ENCODE measurements at regions not wholly inside any gene's neighbourhood (a gene's known extent, or its start where the extent isn't known, plus 50 kb on each side); places are given as distances from the start of the nearest gene placed in this dataset.

DNA sequence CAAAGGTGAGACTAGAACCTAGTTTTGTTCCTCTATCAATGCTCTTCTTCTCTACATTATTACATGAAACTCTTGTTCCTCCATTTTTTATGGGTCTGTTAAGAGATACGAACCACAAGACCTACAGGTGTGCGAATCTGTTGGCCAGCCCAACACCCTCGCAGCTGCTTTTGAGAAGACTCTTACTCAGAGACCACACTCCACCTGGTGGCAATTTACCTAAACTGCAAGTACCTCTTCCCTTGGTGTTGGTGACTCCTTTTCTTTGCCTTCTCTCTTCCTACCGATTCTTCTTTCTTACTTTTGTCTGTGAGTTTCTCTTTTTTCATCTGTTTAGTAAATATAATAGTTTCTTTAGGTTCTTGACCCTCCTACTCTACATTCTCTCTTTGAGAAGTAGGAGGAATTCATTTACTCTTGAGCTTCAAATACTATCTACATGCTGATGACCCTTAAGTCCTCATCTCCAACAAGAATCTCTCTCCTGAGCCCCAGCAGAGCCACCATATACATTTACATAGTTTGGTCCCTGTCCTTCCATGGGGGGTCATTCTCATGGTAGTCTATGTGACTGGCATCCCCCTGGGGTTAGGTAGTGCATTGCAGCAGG lies 81.8 kb upstream of the GAREM1 start:
- Mint-ChIP-seq H3K27ac (no peak overlapping the region), H3K4me1 (peaks cover 4% of the 10 kb centered on the region), H3K9me3 (no peaks in the 10 kb centered on the region), H3K4me3 (no peak overlapping the region), H3K27me3 (peaks cover 23% of the 10 kb centered on the region)
- DNase-seq: peak; percentile 38 to 56
- ATAC-seq: peak; percentile 77

DNA sequence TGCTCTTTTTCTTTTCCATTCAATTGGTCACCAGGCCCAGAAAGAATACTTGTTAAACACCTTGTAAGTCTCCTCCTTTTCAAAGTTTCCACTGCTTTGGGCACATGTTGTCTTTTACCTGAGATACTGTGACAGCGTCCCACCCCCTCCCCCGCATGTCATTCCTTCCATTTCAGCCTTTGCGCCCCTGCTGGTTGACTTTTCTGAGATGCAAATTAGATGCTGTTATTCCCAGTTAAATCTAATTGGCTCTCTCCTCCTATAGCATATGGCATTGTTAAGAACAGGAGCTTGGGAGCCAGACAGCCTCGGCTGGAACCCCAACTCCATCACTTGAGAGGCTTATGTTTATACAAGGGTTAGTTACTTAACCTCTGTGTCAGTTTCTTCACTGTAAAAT lies 80.3 kb upstream of the GAREM1 start:
- peaks cover 23% of the 10 kb centered on the region for H3K27me3 Mint-ChIP-seq
- H3K27ac Mint-ChIP-seq: no peak overlapping the region
- no peak overlapping the region for H3K4me3 Mint-ChIP-seq
- peaks cover 4% of the 10 kb centered on the region for H3K4me1 Mint-ChIP-seq
- ATAC-seq (no peak), DNase-seq (no peak)
- H3K9me3 Mint-ChIP-seq: no peaks in the 10 kb centered on the region

DNA sequence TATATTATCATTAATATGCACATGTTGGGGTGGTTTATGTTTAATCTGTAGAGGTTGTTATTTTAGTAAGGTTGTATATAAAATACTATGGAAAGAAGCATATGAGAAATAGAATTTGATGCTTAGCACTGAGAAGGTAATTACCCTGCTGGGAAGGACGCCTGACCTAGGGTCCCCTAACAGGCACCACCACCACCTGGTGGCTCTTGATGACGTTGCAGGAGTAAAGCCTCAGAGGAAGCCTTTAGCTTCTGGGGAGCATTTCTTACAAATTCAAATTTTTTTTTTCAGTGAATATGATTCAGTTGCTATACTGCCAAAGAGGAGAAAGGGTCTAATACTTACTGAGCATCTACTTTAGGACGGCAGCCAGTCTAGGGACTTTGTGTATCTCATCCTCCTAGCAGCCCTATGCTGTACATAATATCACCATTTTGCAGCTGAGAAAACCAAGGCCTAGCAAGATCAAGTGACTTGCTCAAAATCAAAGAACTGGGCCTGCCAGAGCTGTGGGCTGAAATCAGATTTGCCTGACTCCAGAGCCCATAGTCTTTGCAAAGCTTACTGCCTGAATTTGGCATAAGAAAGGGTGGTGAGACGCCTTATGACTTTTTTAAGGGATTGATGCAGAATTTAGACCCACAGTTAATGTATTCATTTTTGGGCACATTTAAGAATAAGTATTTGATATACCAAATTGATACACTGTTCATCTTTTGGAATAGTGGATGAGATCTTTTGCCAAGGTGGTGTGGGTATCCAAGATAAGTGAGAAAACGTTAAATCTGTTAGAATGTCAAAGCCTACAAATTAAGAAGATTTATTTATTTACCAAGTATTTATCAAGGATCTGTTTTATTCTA lies 78.8 kb upstream of the GAREM1 start:
- DNase-seq (peak; percentile 23 to 44), ATAC-seq (peak; percentile 82)
- H3K9me3 Mint-ChIP-seq: no peaks in the 10 kb centered on the region
- no peak overlapping the region for H3K27ac Mint-ChIP-seq
- H3K27me3 Mint-ChIP-seq: peaks cover 23% of the 10 kb centered on the region
- H3K4me3 Mint-ChIP-seq: no peak overlapping the region
- H3K4me1 Mint-ChIP-seq: peaks cover 4% of the 10 kb centered on the region

DNA sequence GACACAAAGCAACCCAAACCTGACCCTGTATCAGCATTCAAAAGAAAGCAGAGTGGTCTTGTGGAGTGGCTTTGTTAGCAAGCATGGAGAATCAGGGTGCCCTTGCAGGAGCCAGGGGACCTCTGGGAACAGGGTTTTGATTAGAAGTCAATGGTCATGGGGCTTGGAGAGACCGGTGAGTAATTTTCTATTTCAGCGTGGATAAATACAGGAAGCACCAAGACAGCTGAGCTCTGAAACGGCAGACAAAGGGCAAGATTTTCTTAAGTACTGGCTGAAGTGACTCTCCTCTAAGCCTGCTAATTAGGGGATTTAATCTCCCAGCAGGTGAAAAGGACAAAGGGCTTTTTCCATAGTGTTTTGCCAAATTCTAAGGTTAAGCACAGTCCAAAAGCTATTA lies 78.0 kb upstream of the GAREM1 start:
- Mint-ChIP-seq H3K27ac (no peak overlapping the region), H3K27me3 (peaks cover 23% of the 10 kb centered on the region), H3K9me3 (no peaks in the 10 kb centered on the region), H3K4me1 (peaks cover 4% of the 10 kb centered on the region), H3K4me3 (no peak overlapping the region)
- no peak for ATAC-seq
- no peak for DNase-seq

DNA sequence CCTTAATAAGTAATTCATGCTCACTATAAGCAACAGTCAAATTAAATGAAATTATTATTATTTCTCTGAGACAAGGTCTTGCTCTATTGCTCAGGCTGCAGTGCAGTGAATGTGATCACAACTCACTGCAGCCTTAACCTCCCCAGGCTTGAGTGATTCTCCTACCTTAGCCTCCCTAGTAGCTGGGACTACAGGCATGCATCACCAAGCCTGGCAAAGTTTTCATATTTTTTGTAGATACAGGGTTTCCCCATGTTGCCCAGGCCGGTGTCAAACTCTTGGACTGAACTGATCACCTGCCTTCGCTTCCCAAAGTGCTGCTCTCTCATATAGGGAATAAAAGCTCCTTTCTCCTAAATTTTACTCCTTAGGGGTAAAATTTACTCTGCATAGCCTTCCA lies 74.9 kb upstream of the GAREM1 start:
- Mint-ChIP-seq H3K4me3 (no peak overlapping the region), H3K27me3 (peaks cover 21% of the 10 kb centered on the region), H3K27ac (no peak overlapping the region), H3K4me1 (peaks cover 9% of the 10 kb centered on the region), H3K9me3 (no peaks in the 10 kb centered on the region)
- DNase-seq (no peak), ATAC-seq (no peak)

DNA sequence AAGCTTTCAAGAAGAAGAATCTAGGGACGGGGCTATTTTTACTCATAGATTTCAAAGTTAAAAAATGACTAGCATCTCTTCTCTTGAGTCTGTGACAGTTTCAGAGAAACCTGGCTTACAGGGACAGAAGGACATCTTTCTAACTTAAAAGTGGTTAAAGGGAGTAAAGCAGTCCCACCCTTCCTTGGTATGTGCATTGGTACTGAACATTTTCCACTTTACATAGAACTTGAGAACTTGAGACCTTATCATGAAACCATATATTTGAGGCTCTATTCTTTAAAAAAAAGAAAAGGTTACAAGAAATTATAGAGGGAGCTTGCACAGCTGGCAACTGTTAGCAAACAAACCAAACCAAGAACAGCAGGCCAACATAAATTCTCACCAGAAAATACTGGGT lies 73.4 kb upstream of the GAREM1 start:
- Mint-ChIP-seq H3K27me3 (peaks cover 22% of the 10 kb centered on the region), H3K9me3 (no peaks in the 10 kb centered on the region), H3K4me3 (no peak overlapping the region), H3K27ac (no peak overlapping the region), H3K4me1 (peaks cover 9% of the 10 kb centered on the region)
- no peak for DNase-seq
- no peak for ATAC-seq

DNA sequence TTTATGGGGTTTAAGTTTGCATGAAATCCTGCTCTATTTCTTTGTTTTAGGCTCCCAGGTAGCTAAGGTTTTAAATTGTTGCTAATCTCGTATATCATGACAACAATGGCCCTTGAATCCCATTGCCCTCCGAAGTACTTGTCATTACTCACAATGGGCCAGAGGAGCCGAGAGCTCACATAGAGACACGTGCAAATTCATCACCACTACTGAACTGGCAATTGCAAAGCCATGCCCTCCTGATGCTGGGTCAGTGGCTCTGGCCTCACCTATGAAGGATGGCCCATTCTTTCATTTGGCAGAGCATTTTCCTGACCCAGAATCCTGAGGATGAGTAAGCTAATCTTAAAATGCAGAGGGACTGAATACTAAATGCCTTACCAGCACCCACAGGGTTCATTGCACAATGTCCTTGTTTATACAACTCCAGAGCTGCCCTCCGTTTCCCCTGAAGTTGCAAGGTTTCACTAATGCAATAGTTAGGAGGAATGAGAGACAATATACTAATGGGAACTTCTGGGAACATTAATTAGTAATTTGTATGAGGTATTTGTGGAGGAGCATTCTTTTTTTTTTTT lies 71.6 kb upstream of the GAREM1 start:
- Mint-ChIP-seq H3K9me3 (no peaks in the 10 kb centered on the region), H3K27ac (no peak overlapping the region), H3K4me3 (no peak overlapping the region), H3K27me3 (peaks cover 13% of the 10 kb centered on the region), H3K4me1 (peaks cover 9% of the 10 kb centered on the region)
- no peak for ATAC-seq
- DNase-seq: no peak

DNA sequence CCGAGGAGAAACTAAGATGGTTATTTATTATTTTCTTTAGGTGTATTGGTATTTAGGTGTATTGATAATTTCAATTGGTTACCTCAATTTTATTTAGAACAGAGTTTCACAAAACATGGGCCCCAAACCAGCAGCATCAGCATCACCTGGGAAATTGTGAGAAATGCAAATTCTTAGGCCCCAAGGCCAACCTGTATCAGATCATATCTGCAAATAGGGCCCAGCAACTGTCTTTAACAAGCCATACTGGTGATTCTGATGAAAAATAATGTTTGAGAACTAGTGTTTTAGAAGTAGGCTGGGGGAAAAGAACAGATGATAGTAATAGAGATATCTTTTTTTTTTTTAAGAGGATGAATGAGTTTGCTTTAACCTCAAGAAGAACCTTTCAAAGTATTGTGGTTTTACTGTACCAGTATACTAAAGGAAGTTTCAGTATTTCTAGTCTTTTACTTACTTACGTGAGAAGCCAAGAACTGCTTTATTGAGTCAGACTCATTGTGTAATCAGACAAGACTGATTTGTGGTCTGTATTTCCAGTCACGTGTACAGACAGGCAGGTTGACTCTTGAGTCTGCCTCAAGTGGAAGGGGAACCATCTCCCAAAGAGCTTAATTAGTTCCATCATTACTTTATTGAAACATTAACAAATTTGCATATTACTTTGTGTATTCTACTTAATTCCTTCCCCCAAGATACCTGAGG lies 60.4 kb upstream of the GAREM1 start:
- peaks cover 14% of the 10 kb centered on the region for H3K4me1 Mint-ChIP-seq

DNA sequence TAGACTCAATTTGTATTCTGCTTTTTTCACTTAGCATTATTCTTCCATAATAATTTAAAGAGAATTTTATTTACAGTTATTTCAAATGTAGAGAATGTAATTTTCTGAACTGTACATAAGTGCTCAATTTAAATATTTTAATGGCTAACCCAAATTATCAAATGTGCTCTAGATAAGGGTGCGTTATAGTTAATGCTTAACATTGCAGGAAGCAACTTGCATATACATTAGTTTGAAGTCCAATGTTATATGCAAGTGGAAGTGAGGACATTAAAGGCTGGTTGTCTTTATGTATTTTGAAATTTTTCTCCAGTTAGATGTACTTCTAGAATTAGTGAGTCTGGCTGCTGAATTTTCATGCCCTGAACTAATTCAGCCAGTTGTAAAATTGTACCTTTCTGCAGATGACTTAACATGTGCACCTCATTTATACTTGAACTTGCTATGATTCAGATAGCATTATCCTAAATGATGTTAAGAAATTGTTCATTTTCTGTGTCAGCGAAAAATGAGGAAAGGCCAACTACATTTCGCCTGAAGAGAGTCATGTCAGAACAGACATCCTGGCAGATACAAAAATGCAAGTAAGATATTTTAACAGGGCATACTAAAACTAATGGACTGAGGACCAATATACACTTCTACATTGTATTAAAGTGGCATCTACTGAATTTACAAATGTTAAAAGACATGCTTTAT lies 59.2 kb upstream of the GAREM1 start:
- H3K4me1 Mint-ChIP-seq: peaks cover 14% of the 10 kb centered on the region
- ATAC-seq (no peak), DNase-seq (no peak)
- peaks cover 8% of the 10 kb centered on the region for H3K27me3 Mint-ChIP-seq
- peaks cover 5 to 8% of the 10 kb centered on the region in 2 donors for H3K9me3 Mint-ChIP-seq
- H3K27ac Mint-ChIP-seq: peak overlapping the region in 1 of 2 donors; percentile 10
- no peak overlapping the region for H3K4me3 Mint-ChIP-seq

More for the DNA sequence above, 60.4 kb upstream of the GAREM1 start:
- Mint-ChIP-seq H3K27me3 (peaks cover 8% of the 10 kb centered on the region), H3K27ac (peak overlapping the region in 1 of 2 donors; percentile 19), H3K4me3 (no peak overlapping the region), H3K9me3 (peaks cover 5% of the 10 kb centered on the region in 2 donors)
- peak; percentile 98 for ATAC-seq
- peak in 1 of 2 donors; percentile 21 for DNase-seq

DNA sequence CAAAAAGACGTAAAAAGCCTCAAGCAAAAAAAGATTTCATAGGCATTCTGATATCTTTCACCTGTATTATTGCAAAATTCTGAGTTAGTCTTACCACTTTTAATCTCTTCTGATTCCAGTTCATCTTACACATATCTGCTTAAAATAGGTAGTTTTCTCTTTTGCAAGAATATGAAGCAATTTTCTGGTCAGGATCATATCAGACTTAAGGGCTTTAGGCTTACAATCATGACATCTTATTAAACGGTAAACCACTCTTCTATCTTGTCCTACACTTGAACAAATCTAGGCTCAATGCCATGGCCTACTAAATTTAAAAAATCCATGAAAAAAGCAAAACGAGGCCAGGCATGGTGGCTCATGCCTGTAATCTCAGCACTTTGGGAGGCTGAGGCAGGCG lies 50.1 kb upstream of the GAREM1 start:
- H3K4me3 Mint-ChIP-seq: no peak overlapping the region
- H3K27me3 Mint-ChIP-seq: peaks cover 20% of the 10 kb centered on the region
- no peak overlapping the region for H3K27ac Mint-ChIP-seq
- H3K4me1 Mint-ChIP-seq: no peaks in the 10 kb centered on the region
- ATAC-seq (no peak), DNase-seq (no peak)
- no peaks in the 10 kb centered on the region for H3K9me3 Mint-ChIP-seq

All from stimulated activated naive CD8-positive, alpha-beta T cell treated with anti-CD3 and anti-CD28 coated beads, Interleukin-15, amount 100 ng/mL, for 72 hours (primary cell).